Left ventricle myocardium inferior (tissue), 1 donor: ENCODE measurements at regions not wholly inside any gene's neighbourhood (a gene's known extent, or its start where the extent isn't known, plus 50 kb on each side); places are given as distances from the start of the nearest gene placed in this dataset.

Experiments used
- DNase-seq: peaks from one replicate; pipeline ENCODE4 v3.0.0-alpha.2; 2020
- H3K27ac ChIP-seq: fragments of 200-600 bp; replicated peaks from 2 replicates; pipeline ENCODE4 v1.8.0; 2021
- H3K27me3 ChIP-seq: fragments of 200-600 bp; 2 replicates; pipeline ENCODE4 v1.8.0; 2021; ENCODE audit warnings: low read depth
- H3K36me3 ChIP-seq: fragments of 200-600 bp; 2 replicates; pipeline ENCODE4 v1.8.0; 2021
- H3K4me1 ChIP-seq: fragments of 200-600 bp; 2 replicates; pipeline ENCODE4 v1.8.0; 2021
- H3K4me3 ChIP-seq: fragments of 200-600 bp; 2 replicates; pipeline ENCODE4 v1.8.0; 2021; ENCODE audit warnings: mild to moderate bottlenecking, moderate library complexity
- H3K9me3 ChIP-seq: fragments of 200-600 bp; replicated peaks from 2 replicates; pipeline ENCODE4 v1.8.0; 2021
- CTCF ChIP-seq: fragments of 200-600 bp; IDR thresholded peaks from 2 replicates; pipeline ENCODE4 v1.8.0; 2021; ENCODE audit warnings: antibody characterized with exemption, mild to moderate bottlenecking, borderline replicate concordance
- intact Hi-C: fragments of 100-400 bp; cut with micrococcal nuclease; formaldehyde crosslinking; loops from one replicate; pipeline ENCODE4 v1.11.0; 2022
- donor health status: DM: no; HTN: yes; CAD: no; lungs with severe emphysema.

DNA sequence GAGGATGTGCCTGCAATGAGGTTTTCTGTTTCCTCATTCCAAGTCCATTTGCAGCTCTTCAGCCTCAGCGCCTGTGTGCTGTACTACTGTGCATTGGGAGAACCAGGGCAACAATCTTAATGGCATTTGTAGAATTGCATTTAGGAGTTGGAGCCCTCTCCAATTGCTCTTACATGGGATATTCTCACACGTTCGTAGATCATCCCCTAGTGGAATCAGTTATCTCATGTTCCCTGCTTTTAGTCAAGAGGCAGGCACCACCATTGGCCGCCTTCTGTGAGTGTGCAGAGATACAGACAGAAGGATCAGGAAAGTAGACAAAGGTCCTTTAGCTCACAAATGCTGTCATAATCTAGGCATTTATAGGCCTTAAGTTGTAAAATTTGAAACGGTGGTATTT, 84.2 kb upstream of the RGS17 start:
- Histone ChIP-seq H3K4me1 (no peaks in the 10 kb centered on the region), H3K36me3 (no peaks in the 10 kb centered on the region), H3K4me3 (no peak overlapping the region), H3K27me3 (peaks cover 9% of the 10 kb centered on the region), H3K9me3 (no peaks in the 10 kb centered on the region), H3K27ac (no peak overlapping the region)
- no peak for DNase-seq
- no peak for TF ChIP-seq CTCF
- intact Hi-C loops = no loop called here

DNA sequence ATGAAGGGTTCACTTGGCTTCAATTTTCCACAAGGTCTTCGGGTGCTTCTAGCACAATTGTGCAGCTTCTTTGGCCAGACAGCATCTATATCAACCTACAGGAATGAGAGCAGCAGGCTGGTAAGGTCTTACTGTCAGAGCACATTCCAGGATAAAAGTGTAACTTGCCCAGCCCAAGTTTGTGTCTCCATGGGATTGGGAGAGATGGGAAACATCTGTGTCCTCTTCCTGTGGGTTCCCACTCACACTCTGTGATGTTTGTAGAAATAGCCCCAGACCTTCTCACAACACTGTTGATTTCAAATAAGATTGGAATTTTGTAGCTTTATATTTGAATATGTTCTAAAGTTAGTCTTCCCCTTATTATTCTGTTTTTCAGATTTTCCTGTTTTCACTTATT, 83.4 kb upstream of the RGS17 start:
- Histone ChIP-seq H3K4me1 (no peaks in the 10 kb centered on the region), H3K27me3 (peaks cover 9% of the 10 kb centered on the region), H3K9me3 (peaks cover 4% of the 10 kb centered on the region), H3K4me3 (no peak overlapping the region), H3K27ac (no peak overlapping the region), H3K36me3 (no peaks in the 10 kb centered on the region)
- no peak for TF ChIP-seq CTCF
- intact Hi-C loops = no loop called here
- DNase-seq = no peak

DNA sequence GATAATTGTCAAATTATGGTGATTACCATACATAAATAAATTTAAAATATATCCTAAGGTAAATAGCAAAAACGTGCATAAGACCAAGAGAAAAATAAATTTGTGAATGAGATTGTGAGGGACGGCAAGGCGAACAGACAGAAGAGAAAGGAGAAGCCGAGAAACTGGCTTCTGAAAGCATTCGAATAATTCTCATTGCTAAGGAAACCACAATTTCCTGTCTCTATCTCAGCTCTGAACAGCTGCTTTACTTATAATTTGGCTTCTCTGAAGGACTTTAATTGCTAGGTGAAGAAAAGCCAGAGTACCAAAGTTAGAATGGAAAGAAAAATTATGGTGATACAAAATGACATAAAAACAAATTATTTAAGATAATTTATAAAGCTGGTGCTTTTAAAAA, 79.0 kb upstream of the RGS17 start:
- DNase-seq = no peak
- intact Hi-C loops = no loop called here
- Histone ChIP-seq H3K36me3 (no peaks in the 10 kb centered on the region), H3K27ac (peak overlapping the region; percentile 29), H3K4me1 (no peaks in the 10 kb centered on the region), H3K9me3 (peaks cover 10% of the 10 kb centered on the region), H3K27me3 (peaks cover 9% of the 10 kb centered on the region), H3K4me3 (no peak overlapping the region)
- TF ChIP-seq CTCF = no peak

DNA sequence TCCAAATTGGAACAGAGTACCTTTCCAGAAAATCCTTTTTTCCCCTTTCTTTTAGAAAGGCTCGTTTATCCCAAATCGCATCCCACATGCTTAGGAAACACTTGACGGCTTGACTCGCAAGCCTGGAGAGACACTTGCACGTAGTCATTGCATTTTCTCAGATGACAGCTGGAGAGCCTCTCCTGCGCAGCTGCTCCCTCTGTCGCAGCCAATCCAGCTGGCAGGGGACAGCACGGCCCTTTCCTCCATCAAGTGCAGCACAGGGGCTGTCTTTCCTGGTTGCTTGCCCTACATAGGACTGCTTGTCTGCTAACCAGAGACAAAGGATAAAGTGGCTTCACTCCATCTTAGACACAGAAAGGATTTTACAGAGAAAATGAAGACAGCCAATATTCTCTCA, 77.6 kb upstream of the RGS17 start:
- peaks cover 10% of the 10 kb centered on the region for H3K9me3 ChIP-seq
- peak; percentile 43 for DNase-seq
- peak overlapping the region; percentile 10 for H3K27ac ChIP-seq
- intact Hi-C loops = no loop called here
- no peaks in the 10 kb centered on the region for H3K36me3 ChIP-seq
- H3K27me3 ChIP-seq = no peaks in the 10 kb centered on the region
- TF ChIP-seq CTCF = no peak
- H3K4me1 ChIP-seq = no peaks in the 10 kb centered on the region
- H3K4me3 ChIP-seq = no peak overlapping the region

DNA sequence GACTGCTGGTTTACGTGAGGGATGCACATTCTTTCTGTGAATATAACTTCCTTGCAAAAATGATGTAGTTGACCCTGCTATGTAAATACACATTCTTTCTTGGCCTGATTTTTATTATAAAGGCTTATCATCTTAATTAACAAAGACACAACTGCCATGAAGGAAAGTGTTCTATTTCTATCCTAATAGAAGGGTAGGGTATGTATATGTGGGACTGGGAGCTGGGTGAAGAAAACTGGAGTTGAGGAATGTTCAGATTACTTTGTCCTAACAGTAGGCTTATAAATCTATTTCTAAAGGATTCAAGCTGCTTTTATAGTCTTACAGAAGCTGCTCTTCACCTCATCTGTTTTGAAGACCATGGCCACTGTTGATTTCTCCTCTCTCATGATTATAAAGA, 76.5 kb upstream of the RGS17 start:
- Histone ChIP-seq H3K27ac (no peak overlapping the region), H3K4me3 (no peak overlapping the region), H3K36me3 (no peaks in the 10 kb centered on the region), H3K27me3 (no peaks in the 10 kb centered on the region), H3K9me3 (peaks cover 10% of the 10 kb centered on the region), H3K4me1 (no peaks in the 10 kb centered on the region)
- no peak for TF ChIP-seq CTCF
- intact Hi-C loops = no loop called here
- DNase-seq = no peak

- Histone ChIP-seq H3K36me3 (no peaks in the 10 kb centered on the region), H3K9me3 (peaks cover 10% of the 10 kb centered on the region), H3K4me1 (no peaks in the 10 kb centered on the region), H3K27ac (no peak overlapping the region), H3K4me3 (no peak overlapping the region), H3K27me3 (no peaks in the 10 kb centered on the region)
- DNase-seq = no peak
- no peak for TF ChIP-seq CTCF
- intact Hi-C loops = no loop called here
Measured at GRCh38 chr6:153207006-153207405, 75.9 kb upstream of the RGS17 start.
